Activated CD4-positive, alpha-beta T cell treated with anti-CD3 and anti-CD28 coated beads for 24 hours (primary cell): ENCODE measurements at regions not wholly inside any gene's neighbourhood (a gene's known extent, or its start where the extent isn't known, plus 50 kb on each side); places are given as distances from the start of the nearest gene placed in this dataset.

Source experiments
- DNase-seq, 2 donors: peaks; one replicate each; pipeline ENCODE4 v3.0.0-alpha.2; 2020; ENCODE audit warnings: low read depth in 2 of 2

DNA sequence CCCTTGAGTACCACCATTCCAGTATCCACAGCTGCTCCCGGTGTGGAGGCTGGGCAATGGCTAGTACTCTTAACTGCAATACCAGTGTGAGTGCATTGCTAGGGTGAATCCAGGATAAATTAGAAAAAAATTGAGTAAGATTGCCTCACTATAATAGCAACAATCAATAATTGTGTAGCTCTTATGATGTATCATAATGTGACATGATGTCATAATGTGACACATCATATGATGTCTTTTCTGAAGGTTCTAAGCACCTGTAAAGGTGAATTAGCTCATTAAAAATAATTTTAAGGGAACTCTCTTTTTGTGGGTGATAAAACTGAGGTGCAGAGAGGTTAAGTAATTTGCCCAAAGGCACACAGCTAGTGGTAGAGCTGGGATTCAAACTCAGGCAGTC is 424.4 kb downstream of the HLX start:
- no peak for DNase-seq

DNA sequence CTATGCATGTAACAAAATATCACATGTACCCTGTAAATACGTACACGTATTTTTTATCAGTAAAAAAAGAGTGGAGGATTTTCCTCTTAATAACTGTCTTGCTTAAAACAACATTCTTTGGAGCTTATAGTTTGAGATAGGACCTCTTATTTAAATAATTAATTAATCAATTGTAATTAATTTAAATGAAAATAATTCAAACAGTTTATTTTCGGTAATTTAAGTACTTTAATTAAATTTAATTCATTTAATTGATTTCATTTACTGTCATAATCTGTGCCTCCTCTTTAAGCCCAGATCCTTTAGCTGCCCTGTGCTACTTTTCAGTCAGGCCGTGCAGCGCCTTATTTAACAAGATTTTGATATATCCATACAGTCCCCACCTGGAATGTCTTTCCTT is 427.0 kb downstream of the HLX start:
- DNase-seq: no peak

DNA sequence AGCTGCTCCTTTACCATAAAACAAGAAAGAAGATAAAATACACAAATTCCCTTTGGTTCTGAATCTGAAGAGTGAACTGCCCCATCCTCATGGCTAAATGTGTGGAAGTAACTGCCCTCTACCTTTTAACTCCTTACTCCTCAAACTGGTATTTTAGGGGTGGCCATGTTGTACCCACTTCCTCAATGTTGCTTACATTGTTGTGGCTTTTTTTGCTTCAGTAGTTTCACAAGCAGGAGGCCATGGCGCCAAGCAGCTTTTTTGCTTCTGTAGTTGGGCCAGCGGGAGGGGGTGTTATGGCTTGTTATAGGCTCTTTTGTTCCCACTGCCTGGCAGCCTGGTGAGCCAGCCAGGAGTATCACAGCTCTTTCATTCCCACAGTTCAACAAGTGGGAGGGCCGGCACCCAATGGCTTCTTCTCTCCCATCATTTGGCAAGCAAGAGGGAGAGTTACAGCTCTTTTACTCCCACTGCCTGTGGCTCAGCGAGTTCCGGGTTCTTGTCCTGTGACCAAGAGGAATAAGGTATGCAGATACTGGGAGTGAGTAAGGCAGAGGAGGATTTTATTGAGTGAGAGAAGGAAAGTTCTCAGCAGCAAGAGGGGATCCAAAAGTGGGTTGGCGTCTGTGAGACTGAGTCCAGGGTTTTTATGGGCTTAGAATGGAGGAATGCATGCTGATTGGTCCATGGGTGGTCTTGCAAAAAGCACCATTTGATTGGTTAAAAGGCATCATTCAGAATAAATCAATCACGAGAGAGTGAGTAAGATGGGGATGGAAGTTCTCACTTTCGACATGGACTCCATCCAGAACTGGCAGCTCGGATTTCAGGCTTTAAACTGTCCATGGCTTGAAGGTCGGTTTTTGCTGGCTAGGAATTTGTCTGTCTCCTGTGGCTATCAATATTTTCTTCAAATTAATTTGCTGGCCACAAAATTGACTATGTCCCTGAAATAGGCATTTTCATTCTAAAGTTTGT is 429.6 kb downstream of the HLX start:
- DNase-seq: no peak

DNA sequence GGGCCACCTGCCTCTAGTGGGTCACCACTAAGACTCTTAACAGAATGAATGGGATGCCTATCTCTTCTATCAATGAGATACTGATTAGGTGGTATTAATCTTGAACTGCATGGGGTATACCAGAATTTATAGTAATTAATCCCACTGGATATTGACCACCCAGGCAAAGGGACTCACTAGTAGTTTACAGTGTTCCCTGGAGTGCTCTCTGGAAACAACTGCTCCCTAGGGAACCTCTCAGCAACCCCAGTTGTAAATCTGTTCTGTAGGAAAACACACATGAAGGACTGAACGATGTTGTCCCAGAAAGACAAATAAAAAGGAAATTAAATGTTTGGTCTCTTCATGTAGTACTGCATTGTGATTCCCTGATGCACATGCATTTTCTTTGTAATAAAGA is 430.5 kb downstream of the HLX start:
- no peak for DNase-seq

DNA sequence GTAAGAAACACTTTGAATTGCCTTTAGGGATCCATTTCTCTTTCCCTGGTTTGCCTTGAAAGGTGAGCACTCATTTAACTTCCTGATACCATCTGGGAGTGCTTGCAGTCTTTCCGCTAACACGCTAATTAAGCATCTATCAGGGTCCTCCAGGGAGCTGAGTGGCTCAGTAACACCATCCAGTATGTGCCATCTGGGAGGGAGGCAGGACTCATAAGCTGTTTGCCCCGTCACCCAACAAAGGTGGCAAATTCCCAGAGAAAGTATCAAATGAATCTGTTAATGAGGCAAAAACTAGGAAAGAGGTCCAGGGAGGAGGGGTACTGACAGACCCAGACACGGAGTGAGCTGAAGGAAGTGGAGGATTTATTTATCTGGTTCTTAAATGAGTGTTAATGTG is 430.9 kb downstream of the HLX start:
- DNase-seq: no peak

DNA sequence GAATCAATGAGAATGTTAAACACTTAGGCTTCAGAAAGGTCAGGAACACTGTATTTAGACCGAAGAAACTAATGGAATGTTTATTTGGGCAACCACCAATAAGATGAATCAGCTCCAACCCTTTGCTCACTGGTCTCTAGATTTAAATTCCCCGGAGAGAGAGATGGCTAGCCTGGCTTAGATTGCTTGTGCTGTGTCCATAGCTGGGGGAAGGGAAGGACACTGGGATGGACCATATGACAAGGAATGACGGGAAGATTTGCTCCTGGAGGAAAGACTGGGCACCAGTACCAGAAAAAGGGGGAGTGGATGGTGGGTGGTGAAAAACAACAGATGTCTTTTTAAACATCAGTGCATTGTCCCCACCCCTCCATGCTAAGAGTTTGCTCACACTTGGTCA is 426.6 kb downstream of the DUSP10 start:
- DNase-seq: no peak

DNA sequence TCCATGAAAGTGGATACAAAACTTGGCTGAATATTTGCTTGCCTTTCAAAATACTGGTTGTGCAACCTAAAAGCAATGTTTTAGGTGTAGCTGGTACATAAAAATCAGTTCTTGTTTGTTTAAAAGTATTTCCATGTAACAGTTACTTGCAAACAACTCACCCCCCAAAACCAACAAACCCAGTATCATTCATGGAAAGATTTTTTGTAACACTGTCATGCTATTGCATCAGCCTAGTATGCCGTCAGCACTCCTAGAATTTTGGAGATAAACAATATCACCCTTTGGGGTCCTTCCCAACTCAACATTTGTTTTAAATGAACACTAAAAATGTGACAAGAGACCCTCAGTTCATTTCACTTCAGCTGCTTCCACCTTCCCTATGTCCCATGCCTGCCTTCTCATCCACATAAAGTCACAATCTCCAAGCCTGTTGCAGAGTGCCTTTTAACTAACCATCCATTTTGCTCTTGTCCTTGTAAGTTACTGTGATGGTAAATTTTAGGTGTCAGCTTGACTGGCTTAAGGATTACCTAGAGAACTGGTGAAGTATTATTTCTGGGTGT is 425.3 kb downstream of the DUSP10 start:
- DNase-seq: no peak

DNA sequence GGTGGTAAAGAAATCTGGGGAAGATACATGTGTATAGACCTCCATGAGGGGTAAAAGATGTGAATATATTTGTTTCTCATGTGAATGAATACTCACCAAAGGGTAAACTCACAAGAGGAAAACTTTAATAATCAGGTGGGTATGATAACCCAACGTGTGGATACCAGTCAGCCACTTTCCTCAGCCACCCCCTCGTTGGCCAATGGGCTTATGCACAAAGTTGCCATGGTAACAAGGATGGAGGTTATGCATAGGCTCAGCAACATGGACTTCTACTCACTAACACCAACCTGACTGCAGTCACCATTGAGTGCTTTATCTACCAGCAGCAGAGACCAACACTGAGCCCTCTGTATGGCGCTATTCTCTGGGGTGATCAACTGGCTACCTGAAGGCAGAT is 424.4 kb downstream of the DUSP10 start:
- DNase-seq: no peak

DNA sequence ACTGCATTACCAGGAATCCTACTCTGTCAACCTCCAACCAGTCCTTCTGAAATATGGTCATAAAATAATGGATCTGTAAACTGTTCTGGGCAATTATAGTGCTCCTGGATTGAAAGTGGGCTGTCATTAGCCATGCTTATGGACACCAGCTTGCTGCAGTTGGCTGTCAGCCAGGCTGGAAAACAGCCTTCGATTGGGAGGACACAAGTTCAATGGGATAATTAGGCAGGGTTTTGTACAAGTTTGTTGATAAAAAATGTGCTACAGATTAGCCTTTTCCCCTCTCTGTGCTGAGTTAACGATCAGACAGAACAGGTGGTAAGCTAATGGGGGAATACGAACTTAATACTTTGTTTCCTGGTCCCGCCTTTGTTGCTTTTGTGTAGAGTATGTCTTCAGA is 413.9 kb downstream of the DUSP10 start:
- no peak for DNase-seq

DNA sequence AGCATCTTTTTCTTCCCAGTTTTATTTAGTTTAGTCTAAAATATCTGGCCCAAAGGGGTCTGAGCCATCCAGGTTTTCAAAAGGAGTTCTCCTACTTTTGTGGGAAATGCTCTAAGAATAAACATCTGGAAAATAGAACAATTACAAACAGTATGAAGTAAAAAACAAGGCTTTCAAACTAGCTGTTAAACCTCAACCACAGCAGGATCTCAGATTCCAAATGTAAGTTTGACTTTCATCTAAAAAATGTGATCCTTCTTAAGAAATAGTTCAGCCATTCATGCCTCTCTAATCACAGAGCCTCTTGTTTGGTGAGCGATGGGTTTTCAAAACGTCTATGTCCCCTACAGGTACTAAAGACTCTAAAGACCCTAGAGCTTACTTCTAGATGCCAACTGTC is 413.5 kb downstream of the DUSP10 start:
- DNase-seq: no peak

DNA sequence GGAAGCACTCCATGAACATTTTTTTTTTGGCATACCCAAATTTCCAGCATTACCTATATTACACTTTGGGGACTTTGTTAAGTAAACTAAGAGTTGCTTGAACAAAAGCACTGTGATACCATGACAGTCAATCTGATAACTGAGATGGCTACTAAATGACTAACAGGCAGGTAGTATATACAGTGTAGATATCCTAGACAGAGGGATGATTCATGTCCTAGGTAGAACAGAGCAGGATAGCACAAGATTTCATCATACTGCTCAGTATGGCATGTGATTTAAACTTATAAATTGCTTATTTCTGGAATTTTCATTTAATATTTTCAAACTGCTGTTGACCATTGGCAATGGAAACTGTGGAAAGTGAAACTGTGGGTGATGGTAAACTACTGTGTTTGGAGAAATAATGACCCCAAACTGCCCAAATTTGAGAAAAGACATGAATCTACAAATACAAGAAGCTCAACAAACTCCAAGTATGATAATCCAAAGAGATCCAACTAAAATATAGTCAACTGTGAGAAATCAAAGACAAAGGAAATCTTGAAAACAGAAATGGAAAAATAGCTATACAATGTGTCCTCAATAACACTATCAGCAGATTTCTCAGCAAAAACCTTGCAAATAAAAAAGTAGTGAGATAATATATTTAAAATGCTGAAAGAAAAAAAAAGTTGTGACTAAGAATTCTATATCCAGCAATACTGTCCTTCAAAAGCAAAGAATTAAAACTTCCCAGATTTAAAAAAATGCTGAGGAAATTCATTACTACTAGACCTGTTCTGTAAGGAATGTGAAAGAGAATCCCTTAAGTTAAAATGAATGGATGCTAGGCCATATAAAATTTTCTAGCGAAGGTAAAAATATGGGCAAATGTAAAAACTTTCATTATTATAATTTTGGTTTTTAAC is 410.4 kb downstream of the DUSP10 start:
- DNase-seq: no peak

DNA sequence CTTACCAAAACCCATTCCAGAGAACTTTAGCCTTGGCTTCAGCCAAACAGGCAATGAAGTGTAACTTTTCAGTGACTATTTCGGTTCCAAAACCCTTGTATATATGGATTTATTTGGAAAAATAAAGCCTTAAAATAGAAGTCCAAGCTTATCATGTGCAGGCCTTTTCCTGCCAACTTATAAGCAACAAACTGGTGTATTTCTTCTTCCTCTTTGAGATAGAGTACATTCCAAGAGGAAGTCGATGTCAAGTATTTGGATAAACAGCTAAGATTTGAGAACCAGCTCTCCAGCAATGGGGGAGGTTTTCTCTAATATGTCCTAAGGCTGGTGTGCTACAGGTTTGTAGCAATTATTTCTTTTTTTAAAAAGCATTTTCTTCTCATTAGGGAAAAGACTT is 407.8 kb downstream of the DUSP10 start:
- DNase-seq: no peak

DNA sequence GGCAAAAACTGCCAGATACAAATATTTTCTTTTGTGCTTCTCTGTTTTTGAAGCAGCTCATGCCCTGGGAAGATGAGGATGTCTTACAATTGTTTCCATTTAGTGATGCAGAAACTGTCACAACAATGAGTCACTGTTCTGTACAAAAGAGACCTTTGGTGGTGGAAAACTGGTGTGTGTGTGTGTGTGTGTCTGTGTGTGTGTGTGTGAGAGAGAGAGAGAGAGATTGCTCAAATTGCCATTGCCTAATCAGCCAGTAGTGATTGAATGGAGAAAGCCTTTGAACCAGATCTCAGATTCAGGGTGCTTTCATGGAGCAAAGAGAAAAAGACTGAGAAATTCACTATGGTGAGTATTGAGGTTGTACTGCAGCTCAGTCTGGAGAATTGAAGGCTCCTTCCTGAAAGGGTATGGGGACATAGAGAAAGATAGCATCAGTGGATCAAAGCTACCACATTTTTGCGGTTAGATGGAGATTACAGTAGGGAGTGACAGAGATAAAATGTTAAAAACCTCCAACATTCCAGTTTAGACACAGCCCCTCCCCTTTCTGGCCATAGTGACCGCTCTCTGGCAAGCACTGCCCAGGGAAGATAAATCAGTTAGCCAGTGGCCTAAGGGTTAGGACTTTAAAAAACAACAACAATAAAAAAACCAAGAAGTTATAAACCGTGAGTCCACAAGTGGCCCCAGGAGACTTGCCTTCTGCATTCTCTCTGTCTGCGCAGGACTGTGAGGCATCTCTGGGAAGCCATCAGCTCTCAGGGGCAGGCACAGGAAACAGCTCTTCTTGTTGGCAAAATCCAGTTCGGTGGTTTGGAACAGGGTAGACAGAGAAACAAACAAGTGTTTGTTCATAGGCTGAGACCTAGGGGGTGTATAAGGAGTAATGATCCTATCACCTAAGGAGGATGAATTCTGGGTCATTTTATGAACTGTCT is 406.5 kb downstream of the DUSP10 start:
- no peak for DNase-seq

DNA sequence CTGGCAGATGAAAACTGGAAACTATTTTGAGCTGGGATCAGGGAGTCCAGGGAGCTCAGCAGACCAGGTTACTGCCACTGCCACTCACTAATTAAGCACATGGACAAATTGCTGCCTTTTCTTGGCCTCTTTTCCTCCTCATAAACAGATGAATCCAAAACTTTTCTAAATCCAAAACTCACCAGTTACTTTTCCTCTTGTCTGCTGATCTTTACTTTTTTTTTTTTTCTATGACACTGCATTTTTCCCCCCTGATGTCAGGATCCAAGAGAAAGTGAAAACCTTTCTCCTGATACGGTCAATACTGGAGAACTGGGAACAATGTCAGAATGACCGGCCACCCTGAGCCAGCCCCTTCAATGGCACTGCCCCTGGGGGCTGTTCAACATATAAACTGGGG is 405.8 kb downstream of the DUSP10 start:
- no peak for DNase-seq

DNA sequence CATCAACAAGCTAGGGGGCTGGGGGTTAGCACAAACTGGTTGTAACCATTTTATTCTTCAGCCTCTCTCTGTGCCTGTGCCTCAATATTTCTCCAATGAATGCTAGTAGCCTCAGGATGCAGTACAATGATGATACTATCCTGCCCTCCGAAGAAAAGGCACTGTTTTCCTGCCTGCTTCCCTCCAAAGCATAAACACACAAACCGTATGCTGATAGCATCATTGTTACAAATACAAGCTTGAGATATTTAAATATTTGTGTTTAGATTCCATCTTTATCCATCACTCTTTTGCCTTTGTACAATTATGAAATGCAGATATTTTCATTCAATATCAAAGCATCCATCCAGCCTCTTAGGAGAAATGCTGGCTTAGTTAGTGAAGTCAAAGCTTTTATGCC is 404.8 kb downstream of the DUSP10 start:
- DNase-seq: no peak

DNA sequence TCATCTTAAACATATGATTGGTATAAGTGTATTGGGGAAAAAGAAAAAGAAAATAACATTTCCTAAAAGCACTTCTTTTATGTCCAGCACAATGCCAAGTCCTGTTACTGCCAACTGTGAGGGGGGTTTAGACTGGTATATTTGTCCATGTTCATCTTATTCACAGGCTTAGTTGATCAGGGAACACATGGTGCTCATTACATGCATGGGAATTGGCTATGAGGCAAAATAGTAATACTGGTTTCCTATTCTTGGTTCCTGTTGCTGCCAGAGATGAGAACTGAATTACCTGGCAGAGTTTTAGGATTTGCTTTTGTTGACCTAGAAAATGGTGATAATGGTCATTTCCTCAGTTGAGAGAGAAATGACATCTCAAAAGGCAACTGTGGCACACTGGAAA is 398.8 kb downstream of the DUSP10 start:
- no peak for DNase-seq

DNA sequence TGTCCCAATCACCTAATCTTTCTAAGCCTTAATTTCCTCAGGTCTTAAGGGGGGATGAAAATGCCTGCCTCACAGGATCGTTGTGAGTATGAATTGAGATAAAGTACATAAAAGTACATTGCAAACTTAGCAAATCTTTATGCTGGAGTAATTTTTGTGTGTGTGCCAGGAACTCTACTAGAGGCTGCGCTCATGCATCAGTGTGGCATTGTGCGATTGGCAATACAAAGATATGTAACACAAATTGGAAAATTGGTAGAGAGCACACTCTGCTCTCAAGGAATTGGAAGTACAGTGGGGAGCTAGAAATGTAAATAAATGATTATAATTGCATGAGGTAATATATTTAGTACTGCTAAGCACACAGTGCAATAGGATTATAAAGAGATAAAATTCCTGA is 398.3 kb downstream of the DUSP10 start:
- DNase-seq: no peak

DNA sequence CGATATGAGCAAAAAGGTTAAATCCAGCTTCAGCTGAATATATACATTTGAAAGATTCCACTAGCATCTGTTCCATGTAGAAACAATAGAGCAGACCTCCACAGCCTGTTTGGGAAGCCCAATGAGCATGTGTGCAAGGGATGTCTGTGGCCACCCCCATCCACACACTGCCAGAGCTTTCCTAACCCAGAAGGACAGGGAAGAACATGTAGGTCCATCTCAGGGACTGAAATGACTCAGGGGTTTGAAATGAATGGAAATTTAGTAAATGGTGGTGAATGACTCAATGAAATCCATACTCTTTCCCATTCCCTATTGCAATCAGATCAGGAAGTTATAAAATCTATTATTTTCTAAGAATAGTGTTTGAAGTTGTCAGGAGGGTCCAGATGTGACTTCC is 397.2 kb downstream of the DUSP10 start:
- DNase-seq: no peak

DNA sequence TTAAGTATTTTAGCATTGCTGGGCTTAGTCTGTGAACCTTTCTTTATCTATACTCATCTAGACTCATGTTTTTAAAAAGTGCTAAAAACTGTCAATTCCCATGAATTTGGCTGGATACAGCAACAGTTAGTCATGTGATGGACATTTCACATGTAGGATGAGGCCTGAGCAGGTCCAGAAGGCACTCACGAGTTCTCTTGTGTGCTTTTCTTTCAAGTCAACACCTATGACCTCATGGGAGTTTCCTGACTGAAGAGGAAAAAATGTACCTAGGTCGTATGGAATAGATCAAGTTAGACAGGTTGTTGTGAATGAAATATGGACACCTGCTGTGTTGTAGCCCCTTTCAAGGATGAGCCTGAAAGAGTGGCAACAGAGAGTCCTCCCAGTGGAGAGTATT is 394.2 kb downstream of the DUSP10 start:
- DNase-seq: no peak

DNA sequence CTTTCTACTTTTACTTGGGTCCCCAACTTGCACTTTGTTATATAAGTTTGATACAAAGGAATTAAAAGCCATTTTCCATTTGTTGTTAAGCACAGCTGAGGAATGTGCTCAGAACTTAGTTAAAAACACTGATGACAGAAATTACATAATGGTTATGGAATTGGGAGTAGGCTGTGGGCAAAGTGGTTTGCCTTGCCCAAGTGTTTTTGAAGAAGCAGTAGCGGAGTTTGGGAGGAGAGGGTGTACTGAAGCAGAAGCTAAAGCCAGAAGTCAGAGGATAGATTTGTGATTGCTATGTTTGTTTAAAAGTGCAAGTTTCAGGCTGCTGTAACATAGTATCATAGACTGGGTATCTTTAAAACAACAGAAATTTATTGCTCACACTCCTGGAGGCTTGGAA is 391.8 kb downstream of the DUSP10 start:
- DNase-seq: no peak

DNA sequence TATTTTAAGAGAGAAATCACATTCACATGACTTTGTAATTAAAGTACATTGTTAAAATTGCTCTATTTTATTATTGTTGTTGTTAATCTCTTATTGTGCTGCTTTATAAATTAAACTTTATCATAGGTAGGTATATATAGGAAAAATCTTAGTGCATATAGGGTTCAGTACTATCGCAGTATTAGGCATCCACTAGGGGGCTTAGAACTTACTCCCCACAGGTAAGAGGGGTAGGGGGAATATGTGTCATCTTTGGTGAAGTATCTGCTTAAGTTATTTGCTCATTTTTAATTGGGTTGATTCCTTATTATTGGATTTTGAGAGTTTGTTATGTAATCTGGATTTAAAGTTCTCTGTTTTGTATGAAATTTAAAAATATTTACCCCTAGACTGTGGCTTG is 385.2 kb downstream of the DUSP10 start:
- DNase-seq: no peak
